SK-N-MC (cell line): ENCODE measurements at regions not wholly inside any gene's neighbourhood (a gene's known extent, or its start where the extent isn't known, plus 50 kb on each side); places are given as distances from the start of the nearest gene placed in this dataset.
"Not testable (repeated sequence)": the region's sequence is repeated elsewhere in the genome, so short reads cannot be mapped to it uniquely, and the experiment has no call there.

ENCODE experiments used
- EZH2 ChIP-seq: fragments of 200-600 bp; sonication (generic); IDR thresholded peaks from one replicate; pipeline ENCODE4 v1.6.1; 2017; ENCODE audit warnings: antibody characterized with exemption
- FOXP2 ChIP-seq: optimal IDR thresholded peaks from 2 replicates; pipeline ENCODE3; 2011; ENCODE audit warnings: mild to moderate bottlenecking, moderate library complexity; ENCODE audit not compliant: insufficient read depth; ENCODE audit errors: extremely low read length, control extremely low read depth
- POLR2AphosphoS5 ChIP-seq: IDR thresholded peaks from 2 replicates; pipeline ENCODE4 v1.6.1; 2012; ENCODE audit warnings: mild to moderate bottlenecking, low read depth, low read length, borderline replicate concordance

DNA sequence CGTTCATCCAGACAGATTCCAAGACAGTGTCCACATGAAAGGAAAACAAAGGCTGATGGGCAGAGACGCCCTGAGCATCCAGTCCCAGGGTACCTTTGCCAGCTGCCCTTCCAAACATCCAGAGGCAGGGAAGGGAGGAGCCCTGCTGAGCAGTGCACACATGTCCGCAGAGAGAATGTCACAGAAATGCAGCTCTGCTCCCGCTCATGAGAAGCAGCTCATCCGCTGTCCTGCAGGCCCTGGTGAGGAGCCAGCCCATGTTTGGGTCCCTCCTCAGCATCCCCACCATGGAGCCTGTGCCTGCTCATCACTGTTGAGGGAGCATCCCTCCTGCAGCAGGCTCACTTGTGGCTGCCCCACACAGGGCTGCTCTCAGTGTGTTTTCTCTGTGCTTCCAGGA is 484.7 kb downstream of the GOLGA6L6 start:
- TF ChIP-seq EZH2, POLR2AphosphoS5, FOXP2: not testable (repeated sequence)
